ENCODE measurements at regions not wholly inside any gene's neighbourhood (a gene's known extent, or its start where the extent isn't known, plus 50 kb on each side); places are given as distances from the start of the nearest gene placed in this dataset.

DNA sequence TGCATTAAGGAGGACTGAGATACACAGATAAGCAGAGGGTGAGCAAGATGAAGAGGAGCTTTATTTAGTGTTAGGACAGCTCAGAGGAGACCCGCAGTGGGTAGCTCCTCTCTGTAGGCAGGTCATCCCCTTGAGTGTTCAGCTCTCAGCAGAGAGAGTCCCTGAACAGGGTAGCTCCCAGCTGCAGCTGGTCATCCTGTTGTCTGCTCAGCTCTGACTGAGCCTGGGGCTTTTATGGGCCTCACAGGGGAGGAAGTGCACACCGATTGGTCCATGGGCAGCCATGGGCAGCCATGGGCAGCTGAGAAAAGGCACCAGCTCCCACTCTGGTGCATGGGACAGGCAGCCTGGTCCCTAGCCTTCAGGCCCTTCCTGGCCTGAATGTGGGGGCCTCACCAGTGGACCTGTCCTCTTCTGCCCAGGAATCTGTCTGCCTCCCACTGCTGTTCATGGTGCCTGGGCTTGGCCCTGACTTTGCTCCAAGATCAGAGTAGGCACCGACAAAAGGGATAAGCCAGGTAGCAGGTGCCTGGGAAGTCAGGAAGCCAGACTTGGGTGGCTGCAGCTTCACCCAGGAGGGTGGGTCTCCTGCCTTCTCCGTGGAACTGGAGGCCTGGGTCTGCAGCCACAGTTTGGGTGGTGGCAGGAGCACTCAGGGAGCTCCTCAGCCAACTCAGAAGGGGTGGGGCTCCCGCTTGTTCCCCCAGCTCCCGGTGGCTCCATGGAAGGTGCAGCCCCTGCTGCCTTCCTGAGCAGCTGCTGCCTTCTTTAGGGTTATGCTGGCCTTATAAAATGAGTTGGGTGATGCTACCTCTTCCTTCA lies 54.7 kb downstream of the MYEOV start:
- 78 to 87% (median 86%) methylated on average over 6 of the region's 6 CpGs for WGBS, 3 donors
- Histone ChIP-seq H3K27ac (ENCODE audit: low read depth in 1 of 3, low read length in 2 of 3) (no peak overlapping the region), H3K36me3 (ENCODE audit: control insufficient read depth in 3 of 3, insufficient read depth in 2 of 3, low read depth in 1 of 3, low read length in 3 of 3) (no peaks in the 10 kb centered on the region), H3K9me3 (ENCODE audit: control insufficient read depth in 2 of 2, insufficient read depth in 1 of 2, low read depth in 1 of 2, low read length in 1 of 2) (peaks cover 0 to 9% of the 10 kb centered on the region in 2 donors), H3K27me3 (ENCODE audit: control insufficient read depth in 3 of 3, insufficient read depth in 3 of 3, low read length in 3 of 3) (peaks cover 0 to 2% (median 0%) of the 10 kb centered on the region in 3 donors), H3K4me3 (ENCODE audit: low read depth in 1 of 3, low read length in 3 of 3) (no peak overlapping the region), H3K4me1 (ENCODE audit: control insufficient read depth in 3 of 3, insufficient read depth in 2 of 3, low read depth in 1 of 3, low read length in 2 of 3) (no peaks in the 10 kb centered on the region)
- DNase-seq (no peak), FAIRE-seq (no peak)

DNA sequence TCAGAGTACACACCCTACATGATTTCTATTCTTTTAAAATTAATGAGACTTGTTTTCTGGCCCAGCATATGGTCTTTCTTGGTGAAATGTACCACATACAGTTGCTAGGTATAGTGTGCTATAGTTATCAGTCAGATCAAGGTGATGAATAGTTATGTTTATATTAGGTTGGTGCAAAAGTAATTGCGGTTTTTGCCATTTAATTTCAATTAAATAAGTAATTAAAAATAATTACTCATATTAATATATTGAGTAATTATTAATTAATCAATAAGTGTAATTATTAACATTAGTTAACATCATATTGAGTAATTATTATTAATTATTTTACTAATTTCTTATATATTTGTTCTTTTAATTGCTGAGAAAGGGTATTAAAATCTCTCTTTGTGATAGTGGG lies 56.1 kb downstream of the MYEOV start:
- no peak overlapping the region for H3K27ac ChIP-seq (ENCODE audit: low read depth in 1 of 3, low read length in 2 of 3)
- no peaks in the 10 kb centered on the region for H3K36me3 ChIP-seq (ENCODE audit: control insufficient read depth in 3 of 3, insufficient read depth in 2 of 3, low read depth in 1 of 3, low read length in 3 of 3)
- DNase-seq (no peak), FAIRE-seq (peak; percentile 72)
- peaks cover 0 to 2% (median 0%) of the 10 kb centered on the region in 3 donors for H3K27me3 ChIP-seq (ENCODE audit: control insufficient read depth in 3 of 3, insufficient read depth in 3 of 3, low read length in 3 of 3)
- H3K4me3 ChIP-seq (ENCODE audit: low read depth in 1 of 3, low read length in 3 of 3), result no peak overlapping the region
- peaks cover 0 to 9% of the 10 kb centered on the region in 2 donors for H3K9me3 ChIP-seq (ENCODE audit: control insufficient read depth in 2 of 2, insufficient read depth in 1 of 2, low read depth in 1 of 2, low read length in 1 of 2)
- 82 to 88% (median 86%) methylated on average over 1 of the region's 1 CpG for WGBS, 3 donors
- no peaks in the 10 kb centered on the region for H3K4me1 ChIP-seq (ENCODE audit: control insufficient read depth in 3 of 3, insufficient read depth in 2 of 3, low read depth in 1 of 3, low read length in 2 of 3)

DNA sequence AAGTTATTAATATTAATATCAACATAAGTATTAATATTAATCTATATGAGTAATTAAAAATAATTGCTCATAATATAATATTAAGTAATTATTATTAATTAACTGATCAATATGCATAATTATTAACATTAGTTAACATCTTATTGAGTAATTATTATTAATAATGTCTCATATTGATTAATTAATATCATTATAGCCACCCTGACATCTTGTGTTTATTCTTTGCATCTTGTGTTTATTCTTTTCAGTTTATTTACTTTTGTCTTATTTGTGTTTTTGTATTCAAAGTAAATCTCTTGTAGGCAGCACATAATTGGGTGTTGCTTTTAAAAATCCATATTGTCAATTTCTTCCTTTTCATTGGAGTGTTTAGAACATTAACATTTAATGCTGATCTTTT lies 56.6 kb downstream of the MYEOV start:
- peaks cover 0 to 9% of the 10 kb centered on the region in 2 donors for H3K9me3 ChIP-seq (ENCODE audit: control insufficient read depth in 2 of 2, insufficient read depth in 1 of 2, low read depth in 1 of 2, low read length in 1 of 2)
- no peaks in the 10 kb centered on the region for H3K36me3 ChIP-seq (ENCODE audit: control insufficient read depth in 3 of 3, insufficient read depth in 2 of 3, low read depth in 1 of 3, low read length in 3 of 3)
- peaks cover 0 to 2% (median 0%) of the 10 kb centered on the region in 3 donors for H3K27me3 ChIP-seq (ENCODE audit: control insufficient read depth in 3 of 3, insufficient read depth in 3 of 3, low read length in 3 of 3)
- H3K4me3 ChIP-seq (ENCODE audit: low read depth in 1 of 3, low read length in 3 of 3), result no peak overlapping the region
- FAIRE-seq (no peak), DNase-seq (no peak)
- H3K27ac ChIP-seq (ENCODE audit: low read depth in 1 of 3, low read length in 2 of 3), result no peak overlapping the region
- H3K4me1 ChIP-seq (ENCODE audit: control insufficient read depth in 3 of 3, insufficient read depth in 2 of 3, low read depth in 1 of 3, low read length in 2 of 3), result no peaks in the 10 kb centered on the region

DNA sequence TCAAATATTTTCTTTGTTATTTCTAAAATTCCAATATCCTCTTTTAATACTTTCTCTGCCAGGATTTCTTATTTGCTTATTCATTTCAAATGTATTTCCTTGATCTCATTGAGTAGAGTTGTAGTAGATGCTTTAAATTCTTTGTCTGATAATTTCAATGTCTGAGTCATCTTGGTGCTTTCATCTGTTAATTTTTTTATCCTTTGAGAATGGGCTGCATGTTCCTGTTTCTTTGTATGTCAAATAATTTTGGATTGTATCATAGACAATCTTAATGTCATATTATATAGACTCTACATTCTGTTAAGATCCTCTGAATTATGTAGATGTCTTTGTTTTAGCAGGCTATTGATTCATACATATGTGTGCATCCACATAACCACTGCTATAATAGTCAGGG lies 57.5 kb downstream of the MYEOV start:
- peak; percentile 10 for FAIRE-seq
- Histone ChIP-seq H3K4me3 (ENCODE audit: low read depth in 1 of 3, low read length in 3 of 3) (no peak overlapping the region), H3K4me1 (ENCODE audit: control insufficient read depth in 3 of 3, insufficient read depth in 2 of 3, low read depth in 1 of 3, low read length in 2 of 3) (no peaks in the 10 kb centered on the region)

DNA sequence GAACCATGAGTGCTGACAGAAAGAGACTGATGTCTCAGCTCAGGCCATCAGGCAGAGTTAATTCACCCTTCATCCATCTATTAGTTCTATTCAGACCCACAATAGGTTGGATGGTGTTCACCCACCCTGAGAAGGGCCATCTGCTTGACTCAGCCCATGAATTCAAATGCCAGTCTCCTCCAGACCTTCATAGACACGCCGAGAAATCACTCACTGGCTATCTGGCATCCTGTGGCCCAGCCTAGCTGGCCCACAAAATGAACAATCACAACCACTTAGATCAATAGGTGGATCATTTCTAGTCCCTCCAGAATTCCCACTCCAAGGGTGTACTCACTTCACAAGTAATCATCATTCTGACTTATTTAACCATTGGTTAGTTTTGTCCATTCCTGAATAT lies 58.2 kb downstream of the MYEOV start:
- WGBS, 3 donors, result 88 to 100% (median 93%) methylated on average over 2 of the region's 2 CpGs
- Histone ChIP-seq H3K27me3 (ENCODE audit: control insufficient read depth in 3 of 3, insufficient read depth in 3 of 3, low read length in 3 of 3) (no peaks in the 10 kb centered on the region), H3K36me3 (ENCODE audit: control insufficient read depth in 3 of 3, insufficient read depth in 2 of 3, low read depth in 1 of 3, low read length in 3 of 3) (no peaks in the 10 kb centered on the region), H3K4me1 (ENCODE audit: control insufficient read depth in 3 of 3, insufficient read depth in 2 of 3, low read depth in 1 of 3, low read length in 2 of 3) (no peaks in the 10 kb centered on the region), H3K9me3 (ENCODE audit: control insufficient read depth in 2 of 2, insufficient read depth in 1 of 2, low read depth in 1 of 2, low read length in 1 of 2) (peaks cover 0 to 9% of the 10 kb centered on the region in 2 donors), H3K4me3 (ENCODE audit: low read depth in 1 of 3, low read length in 3 of 3) (no peak overlapping the region), H3K27ac (ENCODE audit: low read depth in 1 of 3, low read length in 2 of 3) (no peak overlapping the region)
- no peak for FAIRE-seq
- DNase-seq, result no peak

More for the DNA sequence above, 57.5 kb downstream of the MYEOV start:
- Histone ChIP-seq H3K36me3 (ENCODE audit: control insufficient read depth in 3 of 3, insufficient read depth in 2 of 3, low read depth in 1 of 3, low read length in 3 of 3) (no peaks in the 10 kb centered on the region), H3K27ac (ENCODE audit: low read depth in 1 of 3, low read length in 2 of 3) (no peak overlapping the region), H3K27me3 (ENCODE audit: control insufficient read depth in 3 of 3, insufficient read depth in 3 of 3, low read length in 3 of 3) (peaks cover 0 to 2% (median 0%) of the 10 kb centered on the region in 3 donors), H3K9me3 (ENCODE audit: control insufficient read depth in 2 of 2, insufficient read depth in 1 of 2, low read depth in 1 of 2, low read length in 1 of 2) (peaks cover 0 to 9% of the 10 kb centered on the region in 2 donors)
- no peak for DNase-seq

DNA sequence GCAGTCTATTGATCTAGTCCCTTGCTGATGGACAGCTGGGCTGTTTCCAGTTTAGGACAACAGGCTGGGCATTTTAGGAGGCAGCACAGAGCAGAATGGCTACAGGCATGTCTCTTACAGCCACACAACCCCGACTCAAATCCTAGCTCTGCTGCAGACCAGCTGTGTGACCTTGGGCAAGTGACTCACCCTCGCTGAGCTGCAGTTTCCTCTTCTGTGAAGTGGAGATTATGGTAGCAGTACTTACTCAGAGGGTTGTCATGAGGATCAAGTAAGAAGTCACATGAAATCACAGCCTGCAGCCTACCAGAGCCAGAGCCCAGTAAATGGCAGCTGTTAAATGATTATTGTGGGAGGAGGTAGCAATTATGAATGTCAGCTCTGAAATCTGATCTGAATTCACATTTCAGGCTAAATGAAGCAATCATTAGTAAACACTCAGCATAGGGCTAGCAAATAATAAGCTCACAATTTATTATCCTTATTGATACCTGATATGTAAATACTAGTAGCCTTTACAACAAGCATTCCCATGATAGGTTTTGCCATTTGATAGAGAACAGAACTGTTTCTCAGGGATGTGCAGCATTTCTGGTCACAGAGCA lies 58.9 kb downstream of the MYEOV start:
- FAIRE-seq, result no peak
- Histone ChIP-seq H3K9me3 (ENCODE audit: control insufficient read depth in 2 of 2, insufficient read depth in 1 of 2, low read depth in 1 of 2, low read length in 1 of 2) (peaks cover 0 to 9% of the 10 kb centered on the region in 2 donors), H3K4me1 (ENCODE audit: control insufficient read depth in 3 of 3, insufficient read depth in 2 of 3, low read depth in 1 of 3, low read length in 2 of 3) (no peaks in the 10 kb centered on the region), H3K27me3 (ENCODE audit: control insufficient read depth in 3 of 3, insufficient read depth in 3 of 3, low read length in 3 of 3) (no peaks in the 10 kb centered on the region), H3K27ac (ENCODE audit: low read depth in 1 of 3, low read length in 2 of 3) (no peak overlapping the region), H3K36me3 (ENCODE audit: control insufficient read depth in 3 of 3, insufficient read depth in 2 of 3, low read depth in 1 of 3, low read length in 3 of 3) (no peaks in the 10 kb centered on the region), H3K4me3 (ENCODE audit: low read depth in 1 of 3, low read length in 3 of 3) (no peak overlapping the region)
- 4 to 17% (median 6%) methylated on average over 2 of the region's 2 CpGs for WGBS, 3 donors
- DNase-seq, result peak; percentile 35 to 36

DNA sequence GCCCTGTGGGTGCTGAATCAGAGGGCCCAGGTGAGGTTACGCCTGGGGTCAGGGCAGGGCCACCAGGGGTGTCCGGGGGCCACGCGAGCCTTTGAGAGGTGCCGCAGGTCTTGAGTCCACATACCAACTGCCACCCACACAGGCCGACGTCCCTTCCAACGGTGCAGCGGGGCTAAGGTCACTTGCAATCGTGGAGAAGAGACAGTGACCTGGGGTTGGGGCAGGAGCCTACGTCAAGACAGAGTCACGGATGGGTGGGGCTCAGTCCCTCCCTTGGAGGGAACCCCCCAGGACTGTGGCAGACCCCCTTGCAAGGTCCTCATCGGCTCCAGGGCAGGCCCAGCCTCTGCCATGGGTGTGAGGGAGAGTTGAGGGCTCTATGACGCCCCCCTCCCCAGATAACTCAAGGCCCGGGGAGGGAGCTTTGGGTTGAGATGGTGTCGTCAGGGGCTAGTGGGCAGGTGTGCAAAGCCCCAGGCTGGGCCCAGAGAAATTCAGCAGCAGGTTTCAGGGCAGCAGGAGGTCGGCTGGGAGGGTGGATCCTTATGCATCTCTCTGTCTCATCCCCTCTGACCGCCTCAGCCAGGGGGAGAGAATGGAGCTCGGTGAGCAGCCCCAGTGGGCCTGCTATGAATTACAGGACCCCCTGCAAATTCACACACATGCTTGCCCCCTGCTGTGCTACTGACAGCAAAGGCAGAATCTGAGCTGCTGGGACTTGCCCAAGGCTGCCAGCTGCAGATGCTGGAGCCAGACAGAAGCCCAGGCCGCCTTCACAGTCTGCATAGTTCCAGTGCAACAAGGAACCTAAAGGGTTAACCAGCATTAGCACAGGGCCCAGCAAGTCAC lies 60.0 kb downstream of the MYEOV start:
- no peak for FAIRE-seq
- 90 to 94% (median 91%) methylated on average over 20 of the region's 20 CpGs for WGBS, 3 donors

DNA sequence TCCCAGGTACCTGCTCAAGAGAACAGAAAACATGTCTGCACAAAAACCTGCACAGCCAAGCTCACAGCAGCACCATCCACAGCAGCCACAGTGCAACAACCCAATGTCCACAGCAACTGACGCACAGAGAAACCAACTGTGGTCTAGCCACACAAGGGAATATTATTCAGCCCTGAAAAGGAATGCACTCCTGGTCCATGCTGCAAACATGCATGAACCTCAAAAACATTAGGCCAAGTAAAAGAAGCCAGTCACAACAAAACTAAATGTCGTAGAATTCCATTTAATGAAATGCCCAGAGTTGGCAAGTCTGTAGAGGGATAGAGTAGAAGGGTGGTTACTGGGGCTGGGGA lies 60.6 kb downstream of the MYEOV start:
- DNase-seq (no peak), FAIRE-seq (no peak)
- Histone ChIP-seq H3K27me3 (ENCODE audit: control insufficient read depth in 3 of 3, insufficient read depth in 3 of 3, low read length in 3 of 3) (no peaks in the 10 kb centered on the region), H3K27ac (ENCODE audit: low read depth in 1 of 3, low read length in 2 of 3) (no peak overlapping the region), H3K36me3 (ENCODE audit: control insufficient read depth in 3 of 3, insufficient read depth in 2 of 3, low read depth in 1 of 3, low read length in 3 of 3) (no peaks in the 10 kb centered on the region), H3K4me1 (ENCODE audit: control insufficient read depth in 3 of 3, insufficient read depth in 2 of 3, low read depth in 1 of 3, low read length in 2 of 3) (no peaks in the 10 kb centered on the region), H3K4me3 (ENCODE audit: low read depth in 1 of 3, low read length in 3 of 3) (no peak overlapping the region), H3K9me3 (ENCODE audit: control insufficient read depth in 2 of 2, insufficient read depth in 1 of 2, low read depth in 1 of 2, low read length in 1 of 2) (peaks cover 0 to under 1% of the 10 kb centered on the region in 2 donors)
- WGBS, 3 donors, result 73 to 97% (median 93%) methylated on average over 2 of the region's 2 CpGs

More for the DNA sequence above, 60.0 kb downstream of the MYEOV start:
- no peak for DNase-seq
- no peaks in the 10 kb centered on the region for H3K36me3 ChIP-seq (ENCODE audit: control insufficient read depth in 3 of 3, insufficient read depth in 2 of 3, low read depth in 1 of 3, low read length in 3 of 3)
- peaks cover 0 to 1% of the 10 kb centered on the region in 2 donors for H3K9me3 ChIP-seq (ENCODE audit: control insufficient read depth in 2 of 2, insufficient read depth in 1 of 2, low read depth in 1 of 2, low read length in 1 of 2)
- no peak overlapping the region for H3K27ac ChIP-seq (ENCODE audit: low read depth in 1 of 3, low read length in 2 of 3)
- H3K27me3 ChIP-seq (ENCODE audit: control insufficient read depth in 3 of 3, insufficient read depth in 3 of 3, low read length in 3 of 3), result no peaks in the 10 kb centered on the region
- no peak overlapping the region for H3K4me3 ChIP-seq (ENCODE audit: low read depth in 1 of 3, low read length in 3 of 3)
- H3K4me1 ChIP-seq (ENCODE audit: control insufficient read depth in 3 of 3, insufficient read depth in 2 of 3, low read depth in 1 of 3, low read length in 2 of 3), result no peaks in the 10 kb centered on the region

All from small intestine (tissue), 7 donors.